H1 (cell line): ENCODE measurements at regions not wholly inside any gene's neighbourhood (a gene's known extent, or its start where the extent isn't known, plus 50 kb on each side); places are given as distances from the start of the nearest gene placed in this dataset.

Experiments
- CTCF ChIA-PET: fragments of 300-600 bp; sonication (Branson Sonifier 250); formaldehyde crosslinking; loops from one replicate; lab custom pipeline; 2021; ENCODE audit not compliant: partially characterized antibody; lab: Charles Lee
- POLR2A ChIA-PET: fragments of 300-600 bp; sonication (Branson Sonifier 250); formaldehyde crosslinking; loops from one replicate; lab custom pipeline; 2021; ENCODE audit warnings: inconsistent platforms; ENCODE audit not compliant: partially characterized antibody; lab: Charles Lee
- DNase-seq, 2 experiments: peaks; one replicate each; pipeline versions ENCODE4 v3.0.0 to v3.0.0-alpha.2; 2010 to 2022; ENCODE audit warnings: low spot score in 2 of 2, low read depth in 1 of 2, mixed read lengths in 1 of 2
- FAIRE-seq: peaks from 2 replicates; lab custom pipeline; 2011; peaks lifted over from hg19 to GRCh38; lab: Jason Lieb, UNC
- H2AFZ ChIP-seq: 2 replicates; pipeline ENCODE4 v1.8.1; 2012; ENCODE audit warnings: low read length, inconsistent platforms
- H2AK5ac ChIP-seq: 2 replicates; pipeline ENCODE4 v1.6.1; 2013; ENCODE audit warnings: low read depth, low read length
- H2BK120ac ChIP-seq: replicated peaks from 2 replicates; pipeline ENCODE3; 2013; ENCODE audit warnings: low read depth, low read length, inconsistent platforms
- H2BK12ac ChIP-seq: 2 replicates; pipeline ENCODE4 v1.6.1; 2013; ENCODE audit warnings: low read depth, low read length
- H2BK15ac ChIP-seq: 2 replicates; pipeline ENCODE4 v1.6.1; 2013; ENCODE audit warnings: low read length
- H2BK20ac ChIP-seq: 2 replicates; pipeline ENCODE4 v1.6.1; 2013; ENCODE audit warnings: low read length
- H2BK5ac ChIP-seq: 2 replicates; pipeline ENCODE4 v1.6.1; 2013; ENCODE audit warnings: low read depth, low read length
- H3K14ac ChIP-seq: 2 replicates; pipeline ENCODE4 v1.6.1; 2013; ENCODE audit warnings: inconsistent platforms; ENCODE audit not compliant: insufficient read length
- H3K18ac ChIP-seq: 2 replicates; pipeline ENCODE4 v1.6.1; 2013; ENCODE audit warnings: low read length; ENCODE audit errors: extremely low read depth
- H3K23ac ChIP-seq: 2 replicates; pipeline ENCODE4 v1.6.1; 2013; ENCODE audit warnings: inconsistent platforms; ENCODE audit not compliant: insufficient read length
- H3K23me2 ChIP-seq: 2 replicates; pipeline ENCODE4 v1.6.1; 2013; ENCODE audit warnings: low read depth, low read length
- H3K27ac ChIP-seq: 2 replicates; pipeline ENCODE4 v1.6.1; 2011; ENCODE audit warnings: low read depth, low read length, inconsistent platforms
- H3K27me3 ChIP-seq, 4 experiments: replicated peaks in 1 of 4; 1 replicate in 1 of 4; 2 replicates in 3 of 4; pipeline versions ENCODE4 v1.6.1 to v1.8.1; 2011 to 2013; ENCODE audit warnings: low read length in 3 of 4, mild to moderate bottlenecking in 3 of 4, inconsistent platforms in 2 of 4, mixed read lengths in 2 of 4, moderate library complexity in 1 of 4; ENCODE audit not compliant: control insufficient read depth in 3 of 4, insufficient read depth in 3 of 4; ENCODE audit errors: extremely low read depth in 1 of 4
- H3K36me3 ChIP-seq, 4 experiments: 2 replicates each; pipeline versions ENCODE4 v1.6.1 to v1.8.1; 2011 to 2013; ENCODE audit warnings: mild to moderate bottlenecking in 4 of 4, low read length in 3 of 4, moderate library complexity in 2 of 4, control low read depth in 1 of 4, inconsistent platforms in 1 of 4; ENCODE audit not compliant: insufficient read depth in 4 of 4, control insufficient read depth in 2 of 4
- H3K4ac ChIP-seq: replicated peaks from 2 replicates; pipeline ENCODE3; 2013; ENCODE audit warnings: low read length, low read depth, mixed read lengths, inconsistent platforms; ENCODE audit not compliant: insufficient read length
- H3K4me1 ChIP-seq, 4 experiments: replicated peaks in 1 of 4; 1 replicate in 1 of 4; 2 replicates in 3 of 4; pipeline versions ENCODE4 v1.6.1 to v1.8.1; 2011 to 2013; ENCODE audit warnings: low read length in 3 of 4, inconsistent platforms in 2 of 4, mixed read lengths in 1 of 4; ENCODE audit not compliant: insufficient read depth in 4 of 4, control insufficient read depth in 3 of 4
- H3K4me2 ChIP-seq, 2 experiments: 2 replicates each; pipeline versions ENCODE4 v1.6.1 to v1.8.1; 2011 to 2013; ENCODE audit warnings: low read depth in 2 of 2, low read length in 2 of 2, control low read depth in 1 of 2, inconsistent platforms in 1 of 2, mild to moderate bottlenecking in 1 of 2; ENCODE audit not compliant: insufficient read depth in 1 of 2
- H3K4me3 ChIP-seq, 4 experiments: fragments of 200-600, 300-600 bp in 1 of 4; sonication (generic), shearing (Covaris generic), sonication (Bioruptor Twin) in 1 of 4; 2 replicates each; pipeline versions ENCODE4 v1.5.1 to v1.8.1; 2011 to 2016; ENCODE audit warnings: low read length in 4 of 4, low read depth in 3 of 4, control low read depth in 2 of 4, inconsistent platforms in 2 of 4, mild to moderate bottlenecking in 2 of 4, mixed read lengths in 1 of 4, moderate library complexity in 1 of 4; ENCODE audit not compliant: insufficient read depth in 2 of 4; ENCODE audit errors: extremely low read depth in 1 of 4
- H3K56ac ChIP-seq: replicated peaks from 2 replicates; pipeline ENCODE3; 2013; ENCODE audit warnings: low read depth, mild to moderate bottlenecking, mixed read lengths, low read length, inconsistent platforms; ENCODE audit not compliant: insufficient read length
- H3K79me1 ChIP-seq: 2 replicates; pipeline ENCODE4 v1.6.1; 2013; ENCODE audit warnings: low read depth, low read length, control low read depth
- H3K79me2 ChIP-seq, 2 experiments: 2 replicates each; pipeline versions ENCODE4 v1.6.1 to v1.8.1; 2012 to 2013; ENCODE audit warnings: low read length in 2 of 2, mild to moderate bottlenecking in 2 of 2, inconsistent platforms in 1 of 2; ENCODE audit not compliant: insufficient read depth in 2 of 2, control insufficient read depth in 1 of 2
- H3K9ac ChIP-seq, 4 experiments: replicated peaks in 1 of 4; 1 replicate in 1 of 4; 2 replicates in 3 of 4; pipeline versions ENCODE4 v1.6.1 to v1.8.1; 2011 to 2013; ENCODE audit warnings: low read depth in 3 of 4, low read length in 3 of 4, control low read depth in 2 of 4, mild to moderate bottlenecking in 2 of 4, moderate library complexity in 2 of 4, inconsistent platforms in 1 of 4; ENCODE audit errors: extremely low read depth in 1 of 4
- H3K9me3 ChIP-seq, 2 experiments: 2 replicates each; pipeline versions ENCODE4 v1.6.1 to v1.8.1; 2012 to 2013; ENCODE audit warnings: mild to moderate bottlenecking in 2 of 2, moderate library complexity in 2 of 2, control low read depth in 1 of 2, inconsistent platforms in 1 of 2, low read depth in 1 of 2, low read length in 1 of 2, mixed read lengths in 1 of 2; ENCODE audit not compliant: insufficient read depth in 2 of 2
- H4K20me1 ChIP-seq, 2 experiments: replicated peaks in 1 of 2; 2 replicates each; pipeline versions ENCODE3 to v1.8.1; 2011 to 2013; ENCODE audit warnings: inconsistent platforms in 2 of 2, low read length in 2 of 2, mild to moderate bottlenecking in 1 of 2; ENCODE audit not compliant: insufficient read depth in 2 of 2, control insufficient read depth in 1 of 2
- H4K5ac ChIP-seq: 2 replicates; pipeline ENCODE4 v1.6.1; 2013; ENCODE audit warnings: low read length, low read depth, mixed read lengths, inconsistent platforms; ENCODE audit not compliant: insufficient read length
- H4K8ac ChIP-seq: 2 replicates; pipeline ENCODE4 v1.8.0; 2013; ENCODE audit warnings: mild to moderate bottlenecking, moderate library complexity, low read length, inconsistent platforms; ENCODE audit not compliant: insufficient read depth; ENCODE audit errors: extremely low read depth
- H4K91ac ChIP-seq: replicated peaks from 2 replicates; pipeline ENCODE3; 2013; ENCODE audit warnings: low read length, mixed read lengths, inconsistent platforms; ENCODE audit not compliant: insufficient read length
- BRCA1 ChIP-seq: IDR thresholded peaks from 2 replicates; pipeline ENCODE4 v1.6.1; 2012; ENCODE audit warnings: low read depth, low read length, improper control_type of control experiment
- CBX5 ChIP-seq: fragments of 300-800, 300-1000 bp; sonication (generic); IDR thresholded peaks from 2 replicates; pipeline ENCODE4 v1.7.1; 2016; ENCODE audit warnings: antibody characterized with exemption, low read length, low read depth
- CHD1 ChIP-seq: IDR thresholded peaks from 2 replicates; pipeline ENCODE4 v1.6.1; 2012; ENCODE audit warnings: low read depth, low read length, improper control_type of control experiment
- CTBP2 ChIP-seq: IDR thresholded peaks from 2 replicates; pipeline ENCODE4 v1.7.0; 2011; ENCODE audit warnings: borderline replicate concordance, mild to moderate bottlenecking, moderate library complexity, mixed read lengths, low read length; ENCODE audit not compliant: insufficient read depth, insufficient read length
- JUN ChIP-seq: IDR thresholded peaks from 2 replicates; pipeline ENCODE4 v1.6.1; 2011; ENCODE audit warnings: low read depth, mild to moderate bottlenecking, improper control_type of control experiment, low read length
- MAFK ChIP-seq: IDR thresholded peaks from 2 replicates; pipeline ENCODE4 v1.6.1; 2012; ENCODE audit warnings: low read depth, mild to moderate bottlenecking, improper control_type of control experiment, low read length
- POLR2AphosphoS5 ChIP-seq: IDR thresholded peaks from 2 replicates; pipeline ENCODE4 v1.6.1; 2011; ENCODE audit warnings: low read depth, low read length
- SIRT6 ChIP-seq: IDR thresholded peaks from one replicate; pipeline ENCODE4 v1.7.1; 2012; ENCODE audit warnings: low read length, inconsistent platforms
- SP4 ChIP-seq: IDR thresholded peaks from 2 replicates; pipeline ENCODE4 v1.6.1; 2012; ENCODE audit warnings: low read length, inconsistent platforms
- WGBS, 2 experiments: shearing (Covaris generic) in 1 of 2; methylation state at CpG; one replicate each; pipeline versions ENCODE4 v1.1.6 to v1.1.7; 2013 to 2015; ENCODE audit warnings: low lambda C conversion rate in 2 of 2, mixed read lengths in 2 of 2, inconsistent platforms in 1 of 2, low coverage in 1 of 2, missing lambda C conversion rate in 1 of 2; ENCODE audit not compliant: insufficient replicate concordance in 2 of 2, insufficient coverage in 1 of 2, insufficient read length in 1 of 2; ENCODE audit errors: extremely low coverage in 1 of 2, missing lambda C conversion rate in 1 of 2; 5-methylcytosine and 5-hydroxymethylcytosine counted together

GRCh38 chr4:23413631-23414030 is 476.2 kb downstream of the PPARGC1A start:
- Histone ChIP-seq H3K36me3 (no peaks in the 10 kb centered on the region), H2BK20ac (no peak overlapping the region), H3K4ac (no peak overlapping the region), H3K79me1 (no peaks in the 10 kb centered on the region), H3K4me2 (no peak overlapping the region), H4K8ac (no peak overlapping the region), H2AK5ac (no peak overlapping the region), H4K91ac (no peak overlapping the region), H3K23me2 (no peaks in the 10 kb centered on the region; the same call in 1 of the 2 replicates), H3K14ac (no peak overlapping the region), H3K18ac (no peak overlapping the region), H3K4me1 (no peaks in the 10 kb centered on the region), H2BK12ac (no peak overlapping the region), H3K4me3 (no peak overlapping the region), H3K27me3 (no peaks in the 10 kb centered on the region), H3K79me2 (no peaks in the 10 kb centered on the region), H2BK5ac (no peak overlapping the region), H3K23ac (no peak overlapping the region), H3K27ac (no peak overlapping the region), H3K9me3 (no peaks in the 10 kb centered on the region), H2AFZ (no peak overlapping the region), H4K5ac (no peak overlapping the region), H2BK120ac (no peak overlapping the region), H3K56ac (no peak overlapping the region), H2BK15ac (no peak overlapping the region), H3K9ac (no peak overlapping the region), H4K20me1 (no peaks in the 10 kb centered on the region)
- FAIRE-seq (no peak), DNase-seq (no peak)
- WGBS, 2 experiments: 77% methylated on average over 3 of the region's 3 CpGs; no CpG with 5 or more reads in 1 of the 2 experiments
- CTCF ChIA-PET: no interaction called here
- POLR2A ChIA-PET: no interaction called here
- no peak for TF ChIP-seq CHD1
- no peak for TF ChIP-seq MAFK
- no peak for TF ChIP-seq SP4
- TF ChIP-seq CTBP2: no peak
- no peak for TF ChIP-seq JUN
- TF ChIP-seq SIRT6: no peak
- TF ChIP-seq CBX5: no peak
- no peak for TF ChIP-seq POLR2AphosphoS5
- no peak for TF ChIP-seq BRCA1
- TF ChIP-seq, all 59 proteins: peak for 0
